Activated CD4-positive, alpha-beta T cell treated with anti-CD3 and anti-CD28 coated beads, Interleukin-2, amount 10 ng/mL, durations not matched to agents 7 days and 5 days (primary cell): ENCODE measurements at regions not wholly inside any gene's neighbourhood (a gene's known extent, or its start where the extent isn't known, plus 50 kb on each side); places are given as distances from the start of the nearest gene placed in this dataset.

Source experiments
- CTCF ChIA-PET: fragments of 350-600 bp; sonication (Branson Sonifier 250); formaldehyde crosslinking; loops from one replicate; lab custom pipeline; 2021; ENCODE audit warnings: antibody characterized with exemption; lab: Charles Lee
- POLR2A ChIA-PET: fragments of 350-600 bp; sonication (Branson Sonifier 250); formaldehyde crosslinking; loops from one replicate; lab custom pipeline; 2021; ENCODE audit warnings: antibody characterized with exemption; lab: Charles Lee
- DNase-seq: peaks from one replicate; pipeline ENCODE4 v3.0.0-alpha.2; 2020
- H3K27ac Mint-ChIP-seq: one replicate; pipeline ENCODE4 v1.8.0; 2021; ENCODE audit warnings: mild to moderate bottlenecking, moderate library complexity, mixed read lengths
- H3K27me3 Mint-ChIP-seq: one replicate; pipeline ENCODE4 v1.8.0; 2021; ENCODE audit warnings: mixed read lengths
- H3K36me3 Mint-ChIP-seq: one replicate; pipeline ENCODE4 v1.8.0; 2021; ENCODE audit warnings: low read depth, mixed read lengths
- H3K4me1 Mint-ChIP-seq: one replicate; pipeline ENCODE4 v1.8.0; 2021; ENCODE audit warnings: mixed read lengths
- H3K4me3 Mint-ChIP-seq: one replicate; pipeline ENCODE4 v1.8.0; 2021; ENCODE audit warnings: mild to moderate bottlenecking, moderate library complexity, mixed read lengths
- H3K9me3 Mint-ChIP-seq: one replicate; pipeline ENCODE4 v1.8.0; 2021; ENCODE audit warnings: mixed read lengths

DNA sequence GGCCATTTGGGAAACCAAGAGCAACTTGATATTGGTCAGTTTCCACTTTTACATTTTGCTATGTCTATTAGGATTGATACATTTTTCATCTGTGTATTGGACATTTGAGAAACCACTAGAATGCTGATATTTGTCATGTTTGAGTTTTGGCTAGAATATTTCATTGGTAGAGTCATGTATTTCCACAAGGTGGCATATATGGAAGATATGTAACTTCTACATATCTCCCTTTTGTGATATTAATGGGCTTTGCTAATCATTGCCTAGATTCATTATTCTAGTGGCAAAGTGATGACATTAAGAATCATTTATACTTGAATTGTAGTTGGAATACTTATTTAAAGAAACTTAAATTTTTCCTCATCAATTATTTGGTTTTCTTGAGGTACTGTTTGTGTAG is 692.9 kb upstream of the EDIL3 start:
- no peaks in the 10 kb centered on the region for H3K9me3 Mint-ChIP-seq

DNA sequence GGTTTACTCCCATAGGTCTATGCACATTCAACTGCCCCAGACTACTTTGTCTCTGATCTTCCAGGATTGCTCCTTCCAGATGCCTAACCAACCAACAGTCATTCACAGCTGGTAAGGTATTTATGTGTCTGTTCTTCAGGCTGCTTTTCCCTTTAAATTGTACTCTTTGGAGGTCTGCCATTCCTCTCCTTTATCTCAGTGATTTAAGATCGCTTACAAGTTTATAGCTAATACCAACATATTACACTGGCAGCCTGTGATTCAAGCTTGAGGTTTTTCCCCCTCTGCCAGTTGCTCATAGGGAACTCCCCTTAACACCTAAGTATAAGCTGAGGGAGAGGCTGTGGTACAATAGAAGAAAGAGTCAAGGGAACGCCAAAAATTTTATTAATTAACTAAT is 711.7 kb upstream of the EDIL3 start:
- Mint-ChIP-seq H3K4me3 (no peak overlapping the region), H3K27ac (no peak overlapping the region), H3K27me3 (no peaks in the 10 kb centered on the region), H3K9me3 (no peaks in the 10 kb centered on the region), H3K4me1 (no peaks in the 10 kb centered on the region), H3K36me3 (no peaks in the 10 kb centered on the region)
- CTCF ChIA-PET, result no interaction called here
- no peak for DNase-seq
- POLR2A ChIA-PET, result no interaction called here

More for the DNA sequence above, 692.9 kb upstream of the EDIL3 start:
- no peaks in the 10 kb centered on the region for H3K4me1 Mint-ChIP-seq
- no peak overlapping the region for H3K4me3 Mint-ChIP-seq
- no peaks in the 10 kb centered on the region for H3K27me3 Mint-ChIP-seq
- POLR2A ChIA-PET, result no interaction called here
- H3K27ac Mint-ChIP-seq, result no peak overlapping the region
- no peak for DNase-seq
- no peaks in the 10 kb centered on the region for H3K36me3 Mint-ChIP-seq
- CTCF ChIA-PET, result no interaction called here

DNA sequence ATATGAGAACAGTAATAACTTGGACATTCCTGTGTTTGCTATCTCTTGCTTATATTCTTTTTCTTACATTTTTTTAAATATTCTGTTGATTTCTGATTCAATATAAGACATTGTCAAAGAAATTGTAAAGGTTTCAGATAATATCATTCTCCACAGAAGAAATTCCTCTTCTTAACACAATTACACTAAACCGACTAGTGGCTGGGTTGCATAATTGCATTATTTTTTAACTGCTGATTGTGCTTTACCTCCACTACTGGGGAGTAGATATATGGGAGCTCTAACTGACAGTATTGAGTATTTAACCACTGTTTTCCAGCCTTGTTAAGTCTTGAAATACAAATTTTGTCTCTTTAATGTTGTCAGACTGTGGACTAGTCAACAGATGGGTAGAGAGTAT is 723.8 kb upstream of the EDIL3 start:
- CTCF ChIA-PET, result interaction anchor here (0.7 kb wide), 1 partner anchor 62 kb away, joined by 3 read pairs; no protein-coding TSS in a partner anchor
- DNase-seq, result no peak
- Mint-ChIP-seq H3K27me3 (no peaks in the 10 kb centered on the region), H3K4me3 (no peak overlapping the region), H3K9me3 (no peaks in the 10 kb centered on the region), H3K27ac (no peak overlapping the region), H3K36me3 (no peaks in the 10 kb centered on the region), H3K4me1 (no peaks in the 10 kb centered on the region)
- POLR2A ChIA-PET, result no interaction called here

DNA sequence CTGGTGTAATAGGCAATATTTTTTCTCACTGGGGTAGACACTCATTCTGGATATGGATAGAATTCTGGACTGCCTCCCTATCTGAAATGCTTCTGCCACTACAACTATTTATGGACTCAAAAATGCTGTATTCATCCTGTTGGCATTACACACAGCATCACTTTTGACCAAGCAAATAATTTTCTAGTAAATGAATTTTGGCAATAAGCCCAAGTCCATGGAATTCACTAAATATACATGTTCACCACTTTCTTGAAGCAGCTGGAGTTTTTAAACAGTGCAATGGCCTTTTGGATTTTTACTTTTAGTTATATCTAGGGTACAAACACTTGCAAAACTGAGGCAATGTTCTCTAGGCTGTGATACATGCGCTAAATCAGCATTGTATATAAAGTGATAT is 724.9 kb upstream of the EDIL3 start:
- no peaks in the 10 kb centered on the region for H3K9me3 Mint-ChIP-seq
- CTCF ChIA-PET, result no interaction called here
- H3K27me3 Mint-ChIP-seq, result no peaks in the 10 kb centered on the region
- no peaks in the 10 kb centered on the region for H3K36me3 Mint-ChIP-seq
- H3K4me1 Mint-ChIP-seq, result no peaks in the 10 kb centered on the region
- POLR2A ChIA-PET, result no interaction called here
- no peak for DNase-seq
- no peak overlapping the region for H3K27ac Mint-ChIP-seq
- no peak overlapping the region for H3K4me3 Mint-ChIP-seq

DNA sequence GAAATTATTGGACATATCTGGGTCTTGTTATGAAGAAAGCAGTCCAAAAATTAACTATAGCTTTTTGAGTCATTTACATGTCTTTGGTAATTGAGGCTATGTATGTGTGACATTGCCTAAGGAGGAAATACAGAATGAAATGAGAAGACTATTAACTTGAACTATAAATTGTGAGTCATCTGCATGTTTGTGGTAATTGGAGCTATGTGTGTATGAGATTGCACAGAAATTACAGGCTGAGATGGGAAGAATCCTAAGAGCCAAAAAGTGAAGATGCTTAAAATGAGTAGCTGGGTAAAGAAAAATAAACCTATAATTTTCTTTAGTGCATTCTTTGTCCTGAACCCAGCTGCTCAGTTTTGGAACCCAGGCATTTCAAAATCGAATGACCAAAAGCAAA is 747.6 kb upstream of the EDIL3 start:
- CTCF ChIA-PET, result no interaction called here
- no peak for DNase-seq
- Mint-ChIP-seq H3K9me3 (no peaks in the 10 kb centered on the region), H3K4me1 (no peaks in the 10 kb centered on the region), H3K36me3 (no peaks in the 10 kb centered on the region), H3K27ac (no peak overlapping the region), H3K27me3 (no peaks in the 10 kb centered on the region), H3K4me3 (no peak overlapping the region)
- POLR2A ChIA-PET, result no interaction called here

DNA sequence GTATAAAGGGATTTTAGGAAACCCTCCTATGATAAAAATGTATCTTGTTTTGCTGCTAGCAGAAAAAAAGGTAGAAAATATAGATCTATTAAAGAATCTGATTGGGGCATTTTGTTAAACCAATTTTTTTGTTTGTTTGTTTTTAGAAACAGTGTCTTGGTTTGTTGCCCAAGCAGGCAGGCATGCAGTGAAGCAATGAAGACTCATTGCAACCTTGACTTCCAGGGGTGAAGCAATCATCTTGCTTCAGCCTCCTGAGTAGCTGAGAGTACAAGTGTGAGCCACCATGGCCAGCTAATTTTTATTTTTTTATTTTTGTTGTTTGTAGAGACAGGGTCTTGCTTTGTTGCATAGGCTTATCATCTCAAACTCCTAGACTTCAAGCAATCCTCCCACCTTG is 755.8 kb upstream of the EDIL3 start:
- Mint-ChIP-seq H3K4me1 (no peaks in the 10 kb centered on the region), H3K9me3 (peaks cover 3% of the 10 kb centered on the region), H3K4me3 (no peak overlapping the region), H3K27ac (no peak overlapping the region), H3K27me3 (no peaks in the 10 kb centered on the region), H3K36me3 (no peaks in the 10 kb centered on the region)
- ChIA-PET POLR2A (no interaction called here), CTCF (no interaction called here)
- no peak for DNase-seq

DNA sequence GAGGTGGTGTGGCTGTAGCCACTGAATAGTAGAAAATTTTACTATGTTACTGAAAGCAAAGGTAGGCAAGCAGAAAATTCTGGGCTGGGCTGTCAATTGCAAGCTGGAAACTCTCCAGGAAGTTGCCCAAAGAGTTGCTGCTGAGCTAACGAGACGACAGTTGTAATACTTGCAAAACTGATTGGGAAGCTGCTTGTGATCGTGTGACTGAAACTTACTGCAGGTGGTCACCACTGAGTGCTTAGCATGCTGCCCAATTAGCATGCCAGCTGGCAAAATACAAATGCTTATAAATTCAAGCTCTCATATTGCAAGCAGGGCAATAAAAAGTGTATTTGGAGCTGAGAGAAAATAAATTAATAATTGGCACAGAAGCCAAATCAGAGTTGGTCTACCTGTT is 758.5 kb upstream of the EDIL3 start:
- Mint-ChIP-seq H3K9me3 (peaks cover 3% of the 10 kb centered on the region), H3K4me3 (no peak overlapping the region), H3K36me3 (no peaks in the 10 kb centered on the region), H3K27ac (no peak overlapping the region), H3K27me3 (no peaks in the 10 kb centered on the region), H3K4me1 (no peaks in the 10 kb centered on the region)
- ChIA-PET CTCF (no interaction called here), POLR2A (no interaction called here)
- no peak for DNase-seq

DNA sequence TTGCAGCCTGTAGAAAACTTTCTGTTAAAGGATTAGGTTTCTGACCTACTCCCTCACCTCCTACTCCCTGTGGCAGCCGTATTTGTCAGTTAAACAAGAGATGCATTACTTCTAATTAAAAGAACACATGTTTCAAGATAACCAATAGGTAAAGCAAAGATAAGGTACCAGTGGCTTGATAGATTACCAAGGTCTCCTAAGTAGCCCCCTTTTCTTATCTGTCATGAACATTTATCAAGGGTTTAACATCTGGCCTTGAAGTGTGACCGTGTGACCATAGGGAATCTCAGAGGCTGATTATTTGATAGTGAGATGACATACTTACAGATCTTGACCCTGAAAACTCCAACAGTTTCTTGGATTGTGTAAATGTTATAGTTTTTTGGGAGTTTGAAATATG is 764.0 kb upstream of the EDIL3 start:
- DNase-seq, result no peak
- no peak overlapping the region for H3K4me3 Mint-ChIP-seq
- H3K27ac Mint-ChIP-seq, result no peak overlapping the region
- H3K4me1 Mint-ChIP-seq, result no peaks in the 10 kb centered on the region
- ChIA-PET CTCF (no interaction called here), POLR2A (no interaction called here)
- H3K36me3 Mint-ChIP-seq, result no peaks in the 10 kb centered on the region
- H3K27me3 Mint-ChIP-seq, result no peaks in the 10 kb centered on the region
- H3K9me3 Mint-ChIP-seq, result no peaks in the 10 kb centered on the region

DNA sequence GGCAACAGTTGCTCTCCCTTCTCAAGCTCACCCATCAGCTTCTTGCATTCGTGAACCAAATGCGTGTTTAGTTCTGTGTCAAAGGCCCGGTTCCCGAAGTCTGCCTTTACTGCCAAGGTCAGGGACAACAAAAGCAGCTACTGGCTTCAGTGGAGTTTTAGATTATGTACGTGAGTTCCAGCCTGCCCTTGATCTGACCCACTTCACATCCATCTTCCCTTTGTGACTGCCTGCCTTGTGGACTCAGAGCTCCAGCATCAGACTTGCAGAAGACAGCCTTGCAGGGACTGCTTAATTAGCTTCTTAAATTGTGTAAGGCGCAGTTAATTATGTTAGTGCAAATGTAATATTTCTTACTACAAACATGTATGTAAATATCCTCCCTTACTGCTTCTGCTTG is 774.7 kb upstream of the EDIL3 start:
- CTCF ChIA-PET, result no interaction called here

DNA sequence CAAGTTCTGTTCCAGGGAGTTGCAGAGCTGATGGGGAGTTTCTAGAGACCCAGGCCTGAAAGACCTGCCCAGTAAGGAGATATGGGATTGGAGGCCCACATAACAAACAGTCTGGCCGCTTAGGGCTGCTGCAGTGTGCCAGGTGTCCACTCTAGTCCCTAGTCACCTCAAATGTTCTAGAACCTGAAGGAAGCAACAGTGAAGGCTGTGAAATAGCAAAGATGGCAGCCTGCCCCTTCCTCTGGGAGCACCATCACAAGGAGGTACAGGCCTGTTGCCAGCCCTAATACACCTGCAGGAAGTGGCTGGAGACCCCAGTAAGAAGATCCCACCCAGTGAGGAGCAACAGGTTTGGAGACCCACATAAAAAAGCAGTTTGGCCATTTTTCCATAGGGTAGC is 783.8 kb upstream of the EDIL3 start:
- ChIA-PET POLR2A (no interaction called here), CTCF (no interaction called here)
- Mint-ChIP-seq H3K4me1 (no peaks in the 10 kb centered on the region), H3K27me3 (no peaks in the 10 kb centered on the region), H3K9me3 (peaks cover 3% of the 10 kb centered on the region), H3K4me3 (no peak overlapping the region), H3K27ac (no peak overlapping the region), H3K36me3 (no peaks in the 10 kb centered on the region)
- DNase-seq, result no peak

More for the DNA sequence above, 774.7 kb upstream of the EDIL3 start:
- H3K27ac Mint-ChIP-seq, result no peak overlapping the region
- H3K9me3 Mint-ChIP-seq, result no peaks in the 10 kb centered on the region
- H3K4me3 Mint-ChIP-seq, result no peak overlapping the region
- H3K36me3 Mint-ChIP-seq, result no peaks in the 10 kb centered on the region
- DNase-seq, result no peak
- no peaks in the 10 kb centered on the region for H3K4me1 Mint-ChIP-seq
- POLR2A ChIA-PET, result no interaction called here
- no peaks in the 10 kb centered on the region for H3K27me3 Mint-ChIP-seq

DNA sequence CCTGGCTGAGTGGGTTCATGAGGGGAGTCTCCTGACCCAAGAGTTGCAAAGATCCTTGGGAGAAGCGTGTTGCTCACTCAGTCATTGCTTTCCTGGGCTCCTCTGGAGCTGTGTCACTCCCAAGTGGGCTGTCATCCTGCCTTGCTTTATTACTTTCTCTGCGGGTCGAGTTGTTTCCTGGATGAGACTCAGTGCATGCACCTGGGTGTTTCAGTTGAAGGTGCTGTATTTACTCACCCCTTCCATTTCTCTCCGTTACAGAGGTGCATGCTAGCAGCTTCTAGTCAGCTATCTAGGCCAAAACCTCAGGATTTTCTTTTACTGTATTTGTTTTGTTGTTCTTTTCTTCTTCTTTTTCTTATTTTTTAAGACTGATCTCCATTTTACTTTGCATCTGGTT is 785.5 kb upstream of the EDIL3 start:
- POLR2A ChIA-PET, result no interaction called here

DNA sequence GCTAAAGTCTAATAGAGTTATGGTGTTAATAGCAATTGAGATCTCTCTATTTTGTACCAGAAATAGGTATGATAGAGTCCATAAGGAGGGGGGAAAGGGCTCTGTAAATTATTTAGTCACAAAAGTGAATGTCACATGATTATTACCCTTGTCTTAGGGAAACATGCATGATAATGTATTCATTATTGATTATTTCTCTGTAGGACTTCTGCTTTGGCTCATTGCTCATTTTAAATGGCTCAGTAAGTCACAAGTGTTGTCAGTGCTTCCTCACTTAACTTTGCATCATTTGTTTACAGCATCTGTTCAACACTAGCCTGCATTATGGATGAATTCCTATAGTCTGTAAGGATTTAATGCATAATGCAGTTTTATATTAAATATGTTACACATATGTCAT is 788.8 kb upstream of the EDIL3 start:
- no peak for DNase-seq
- Mint-ChIP-seq H3K27ac (no peak overlapping the region), H3K9me3 (no peaks in the 10 kb centered on the region), H3K27me3 (no peaks in the 10 kb centered on the region), H3K4me1 (no peaks in the 10 kb centered on the region), H3K4me3 (no peak overlapping the region), H3K36me3 (no peaks in the 10 kb centered on the region)
- ChIA-PET CTCF (no interaction called here), POLR2A (no interaction called here)

More for the DNA sequence above, 785.5 kb upstream of the EDIL3 start:
- no peaks in the 10 kb centered on the region for H3K36me3 Mint-ChIP-seq
- H3K4me3 Mint-ChIP-seq, result no peak overlapping the region
- peaks cover 2% of the 10 kb centered on the region for H3K9me3 Mint-ChIP-seq
- CTCF ChIA-PET, result no interaction called here
- DNase-seq, result no peak
- no peak overlapping the region for H3K27ac Mint-ChIP-seq
- no peaks in the 10 kb centered on the region for H3K27me3 Mint-ChIP-seq
- H3K4me1 Mint-ChIP-seq, result no peaks in the 10 kb centered on the region

DNA sequence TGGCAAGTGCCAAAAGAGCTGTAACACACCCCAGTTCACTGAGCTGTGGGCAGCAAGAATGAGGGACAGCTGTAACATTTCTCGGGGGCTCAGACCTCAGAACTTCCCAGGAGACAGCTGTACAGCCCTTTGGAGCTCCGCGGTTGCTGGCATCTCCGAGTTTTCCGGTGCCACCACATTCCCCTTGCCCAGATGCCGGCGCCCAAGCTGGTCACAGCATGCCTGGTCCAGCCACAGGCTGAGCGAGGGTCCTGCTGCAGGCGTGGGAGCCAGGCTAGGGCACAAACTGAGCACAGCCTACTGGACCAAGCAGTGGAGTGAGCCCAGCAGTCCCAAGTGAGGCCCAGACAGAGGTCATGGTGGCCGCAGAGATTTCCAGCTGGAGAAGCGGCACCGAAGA is 797.7 kb upstream of the EDIL3 start:
- no peaks in the 10 kb centered on the region for H3K9me3 Mint-ChIP-seq
- no peaks in the 10 kb centered on the region for H3K36me3 Mint-ChIP-seq
- H3K27ac Mint-ChIP-seq, result no peak overlapping the region
- no peaks in the 10 kb centered on the region for H3K4me1 Mint-ChIP-seq
- no peaks in the 10 kb centered on the region for H3K27me3 Mint-ChIP-seq
- ChIA-PET CTCF (no interaction called here), POLR2A (no interaction called here)
- no peak overlapping the region for H3K4me3 Mint-ChIP-seq
- DNase-seq, result no peak

DNA sequence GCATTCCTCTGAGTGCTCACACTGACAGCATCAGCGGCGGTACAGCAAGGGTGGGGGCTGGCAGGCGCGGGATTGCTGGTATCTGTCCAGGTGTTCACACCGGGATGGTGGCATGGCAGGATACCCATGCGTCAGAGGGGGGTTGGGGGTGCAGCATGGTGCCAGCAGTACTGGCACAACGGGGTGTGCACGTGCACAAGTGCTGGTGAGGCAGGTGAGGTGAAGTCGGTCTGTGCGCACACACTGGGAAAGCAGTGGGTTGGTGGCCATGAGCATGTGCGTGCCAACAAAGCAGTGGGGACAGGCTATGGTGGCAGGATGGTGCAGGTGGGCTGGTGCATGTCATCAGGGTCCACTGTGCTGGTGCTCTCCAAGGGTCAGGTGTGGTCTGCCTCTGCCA is 819.6 kb upstream of the EDIL3 start:
- Mint-ChIP-seq H3K27ac (no peak overlapping the region), H3K27me3 (no peaks in the 10 kb centered on the region), H3K4me3 (no peak overlapping the region), H3K4me1 (no peaks in the 10 kb centered on the region), H3K36me3 (no peaks in the 10 kb centered on the region), H3K9me3 (no peaks in the 10 kb centered on the region)
- CTCF ChIA-PET, result no interaction called here
- no peak for DNase-seq
- POLR2A ChIA-PET, result no interaction called here
